HFFc6 (cell line): ENCODE measurements at regions not wholly inside any gene's neighbourhood (a gene's known extent, or its start where the extent isn't known, plus 50 kb on each side); places are given as distances from the start of the nearest gene placed in this dataset.

ENCODE experiments used
- DNase-seq: peaks from one replicate; pipeline ENCODE4 v3.0.0-alpha.2; 2018
- H3K27ac Mint-ChIP-seq: 2 replicates; pipeline ENCODE4 v1.8.0; 2020; ENCODE audit warnings: mild to moderate bottlenecking, mixed read lengths
- H3K27me3 Mint-ChIP-seq: 2 replicates; pipeline ENCODE4 v1.8.0; 2021; ENCODE audit warnings: mild to moderate bottlenecking, moderate library complexity, mixed read lengths; ENCODE audit not compliant: insufficient read depth
- H3K36me3 Mint-ChIP-seq: 2 replicates; pipeline ENCODE4 v1.8.0; 2021; ENCODE audit warnings: low read depth, mixed read lengths
- H3K4me1 Mint-ChIP-seq: 2 replicates; pipeline ENCODE4 v1.8.0; 2020; ENCODE audit warnings: low read depth, mixed read lengths
- H3K4me3 Mint-ChIP-seq: 2 replicates; pipeline ENCODE4 v1.8.0; 2020; ENCODE audit warnings: mild to moderate bottlenecking, moderate library complexity, mixed read lengths
- H3K9me3 Mint-ChIP-seq: 2 replicates; pipeline ENCODE4 v1.8.0; 2020; ENCODE audit warnings: mild to moderate bottlenecking, mixed read lengths
- CTCF ChIP-seq: fragments of 200-600 bp; sonication (generic); IDR thresholded peaks from 2 replicates; pipeline ENCODE4 v1.5.0; 2021; ENCODE audit warnings: antibody characterized with exemption, mild to moderate bottlenecking

GRCh38 chr1:100622966-100623762 is 85.2 kb downstream of the GPR88 start:
- no peak for TF ChIP-seq CTCF
- Mint-ChIP-seq H3K36me3 (no peaks in the 10 kb centered on the region; the same call in 1 of the 2 replicates), H3K9me3 (no peaks in the 10 kb centered on the region; the same call in 1 of the 2 replicates), H3K4me1 (peaks cover 63% of the 10 kb centered on the region), H3K27ac (peak overlapping the region; percentile 85), H3K4me3 (no peak overlapping the region; the same call in 1 of the 2 replicates), H3K27me3 (no peaks in the 10 kb centered on the region; the same call in 1 of the 2 replicates)
- peak; percentile 69 for DNase-seq

- no peak for TF ChIP-seq CTCF
- no peaks in the 10 kb centered on the region; the same call in 1 of the 2 replicates for H3K27me3 Mint-ChIP-seq
- H3K4me3 Mint-ChIP-seq, result no peak overlapping the region
- H3K4me1 Mint-ChIP-seq, result peaks cover 79% of the 10 kb centered on the region
- H3K36me3 Mint-ChIP-seq, result no peaks in the 10 kb centered on the region; the same call in 1 of the 2 replicates
- peaks cover 3% of the 10 kb centered on the region; the same call in 1 of the 2 replicates for H3K9me3 Mint-ChIP-seq
- no peak for DNase-seq
- no peak overlapping the region for H3K27ac Mint-ChIP-seq
These were observed 87.1 kb downstream of the GPR88 start for GRCh38 chr1:100624886-100625610.

- no peak for TF ChIP-seq CTCF
- Mint-ChIP-seq H3K9me3 (peaks cover 5% of the 10 kb centered on the region), H3K4me1 (peaks cover 90% of the 10 kb centered on the region), H3K27me3 (no peaks in the 10 kb centered on the region), H3K27ac (peak overlapping the region; percentile 87), H3K4me3 (0 out of 2 replicates have a peak overlapping the region, but pooled peaks have one; percentile 57), H3K36me3 (no peaks in the 10 kb centered on the region; the same call in 1 of the 2 replicates)
- DNase-seq, result no peak
These were observed 88.5 kb downstream of the GPR88 start for GRCh38 chr1:100626397-100626796.

- peak; percentile 78 for DNase-seq
- no peak for TF ChIP-seq CTCF
- Mint-ChIP-seq H3K27me3 (no peaks in the 10 kb centered on the region), H3K4me3 (peak overlapping the region; percentile 57), H3K36me3 (no peaks in the 10 kb centered on the region; the same call in 1 of the 2 replicates), H3K4me1 (peaks cover 86% of the 10 kb centered on the region), H3K27ac (peak overlapping the region; percentile 87), H3K9me3 (peaks cover 8% of the 10 kb centered on the region)
These were observed 89.2 kb downstream of the GPR88 start for GRCh38 chr1:100627054-100627716.

GRCh38 chr1:100627936-100628335 is 90.0 kb downstream of the GPR88 start:
- Mint-ChIP-seq H3K27me3 (no peaks in the 10 kb centered on the region), H3K9me3 (peaks cover 8% of the 10 kb centered on the region), H3K27ac (peak overlapping the region; percentile 87; the same call in 1 of the 2 replicates), H3K4me1 (peaks cover 79% of the 10 kb centered on the region), H3K36me3 (no peaks in the 10 kb centered on the region; the same call in 1 of the 2 replicates), H3K4me3 (no peak overlapping the region; the same call in 1 of the 2 replicates)
- no peak for DNase-seq
- TF ChIP-seq CTCF, result no peak
